Mesenchymal stem cell (in vitro differentiated cells and primary cell): ENCODE measurements at regions not wholly inside any gene's neighbourhood (a gene's known extent, or its start where the extent isn't known, plus 50 kb on each side); places are given as distances from the start of the nearest gene placed in this dataset.

Source experiments
- DNase-seq: peaks from one replicate; pipeline ENCODE4 v3.0.0-alpha.2; 2013
- H2AFZ ChIP-seq: one replicate; pipeline ENCODE4 v1.6.1; 2013; ENCODE audit warnings: low read depth, mild to moderate bottlenecking, control low read depth, inconsistent platforms, low read length, moderate library complexity
- H2AK5ac ChIP-seq: 2 replicates; pipeline ENCODE4 v1.6.1; 2013; ENCODE audit warnings: low read length, moderate library complexity, mild to moderate bottlenecking, inconsistent platforms; ENCODE audit not compliant: severe bottlenecking
- H2BK120ac ChIP-seq: one replicate; pipeline ENCODE4 v1.6.1; 2013; ENCODE audit warnings: low read depth, mild to moderate bottlenecking, inconsistent platforms, low read length, moderate library complexity
- H2BK12ac ChIP-seq, 2 experiments: one replicate each; pipeline ENCODE4 v1.6.1; 2013; ENCODE audit warnings: inconsistent platforms in 2 of 2, low read length in 2 of 2, mild to moderate bottlenecking in 2 of 2, moderate library complexity in 2 of 2, control low read depth in 1 of 2
- H2BK15ac ChIP-seq: one replicate; pipeline ENCODE4 v1.6.1; 2013; ENCODE audit warnings: mild to moderate bottlenecking, low read depth, inconsistent platforms; ENCODE audit not compliant: poor library complexity, severe bottlenecking
- H2BK5ac ChIP-seq: 2 replicates; pipeline ENCODE4 v1.6.1; 2013; ENCODE audit warnings: low read depth, mild to moderate bottlenecking, low read length, control low read depth, inconsistent platforms; ENCODE audit not compliant: poor library complexity, severe bottlenecking
- H3K14ac ChIP-seq, 2 experiments: one replicate each; pipeline ENCODE4 v1.6.1; 2013; ENCODE audit warnings: inconsistent platforms in 2 of 2, low read length in 2 of 2, control low read depth in 1 of 2, mild to moderate bottlenecking in 1 of 2, moderate library complexity in 1 of 2
- H3K18ac ChIP-seq, 2 experiments: one replicate each; pipeline ENCODE4 v1.6.1; 2013; ENCODE audit warnings: inconsistent platforms in 2 of 2, low read length in 2 of 2, control low read depth in 1 of 2, low read depth in 1 of 2, mild to moderate bottlenecking in 1 of 2
- H3K23ac ChIP-seq, 2 experiments: one replicate each; pipeline ENCODE4 v1.6.1; 2013; ENCODE audit warnings: inconsistent platforms in 2 of 2, low read length in 2 of 2, mild to moderate bottlenecking in 2 of 2, moderate library complexity in 2 of 2, control low read depth in 1 of 2
- H3K27ac ChIP-seq: 2 replicates; pipeline ENCODE4 v1.5.1; 2013; ENCODE audit warnings: mild to moderate bottlenecking, moderate library complexity, low read length, control low read depth, inconsistent platforms; ENCODE audit not compliant: poor library complexity, severe bottlenecking
- H3K27me3 ChIP-seq, 2 experiments: 2 replicates each; pipeline versions ENCODE4 v1.6.1 to v1.7.0; 2013; ENCODE audit warnings: low read length in 2 of 2, mild to moderate bottlenecking in 2 of 2, moderate library complexity in 2 of 2, control low read depth in 1 of 2, inconsistent platforms in 1 of 2; ENCODE audit not compliant: control insufficient read depth in 1 of 2, insufficient read depth in 1 of 2
- H3K36me3 ChIP-seq, 2 experiments: 2 replicates each; pipeline versions ENCODE4 v1.6.1 to v1.7.0; 2013; ENCODE audit warnings: low read length in 2 of 2, control low read depth in 1 of 2, inconsistent platforms in 1 of 2, low read depth in 1 of 2, mild to moderate bottlenecking in 1 of 2; ENCODE audit not compliant: insufficient read depth in 2 of 2, control insufficient read depth in 1 of 2
- H3K4ac ChIP-seq, 2 experiments: one replicate each; pipeline ENCODE4 v1.6.1; 2013; ENCODE audit warnings: inconsistent platforms in 2 of 2, low read length in 2 of 2, mild to moderate bottlenecking in 2 of 2, moderate library complexity in 2 of 2, control low read depth in 1 of 2, low read depth in 1 of 2
- H3K4me1 ChIP-seq: 2 replicates; pipeline ENCODE4 v1.6.1; 2013; ENCODE audit warnings: low read depth, low read length, control low read depth; ENCODE audit not compliant: control insufficient read depth, insufficient read depth
- H3K4me2 ChIP-seq: 2 replicates; pipeline ENCODE4 v1.6.1; 2013; ENCODE audit warnings: low read length, mild to moderate bottlenecking, inconsistent platforms; ENCODE audit not compliant: poor library complexity, severe bottlenecking
- H3K4me3 ChIP-seq, 2 experiments: 2 replicates each; pipeline versions ENCODE4 v1.5.1 to v1.7.0; 2013; ENCODE audit warnings: low read length in 2 of 2, mild to moderate bottlenecking in 2 of 2, control low read depth in 1 of 2, low read depth in 1 of 2; ENCODE audit not compliant: insufficient read depth in 1 of 2
- H3K79me1 ChIP-seq: replicated peaks from 2 replicates; pipeline ENCODE4 v1.6.1; 2013; ENCODE audit warnings: mild to moderate bottlenecking, control low read depth, low read length, inconsistent platforms; ENCODE audit not compliant: poor library complexity, severe bottlenecking
- H3K9ac ChIP-seq: 2 replicates; pipeline ENCODE4 v1.7.0; 2013; ENCODE audit warnings: mild to moderate bottlenecking, low read length, moderate library complexity
- H3K9me3 ChIP-seq: 2 replicates; pipeline ENCODE4 v1.7.0; 2013; ENCODE audit warnings: mild to moderate bottlenecking, low read length; ENCODE audit not compliant: control insufficient read depth
- H4K8ac ChIP-seq: one replicate; pipeline ENCODE4 v1.6.1; 2013; ENCODE audit warnings: inconsistent platforms, mild to moderate bottlenecking, low read length, moderate library complexity
- H4K91ac ChIP-seq: one replicate; pipeline ENCODE4 v1.6.1; 2013; ENCODE audit warnings: mild to moderate bottlenecking, low read length, inconsistent platforms
- WGBS: methylation state at CpG from one replicate; pipeline ENCODE4 v1.1.7; 2013; ENCODE audit warnings: mixed read lengths; 5-methylcytosine and 5-hydroxymethylcytosine counted together

- H3K27ac ChIP-seq, result no peak overlapping the region
- DNase-seq, result no peak
- WGBS, result 100% methylated on average over 2 of the region's 2 CpGs
Measured at GRCh38 chr10:3944591-3944990, 159.6 kb upstream of the KLF6 start.

GRCh38 chr10:3943695-3944257 is 158.8 kb upstream of the KLF6 start:
- peak overlapping the region in 1 of 2 experiments; percentile 84 for H3K23ac ChIP-seq
- H2BK12ac ChIP-seq, result peak overlapping the region in 1 of 2 experiments; percentile 98
- H2AFZ ChIP-seq, result peak overlapping the region; percentile 8
- H3K27ac ChIP-seq, result no peak overlapping the region
- H3K79me1 ChIP-seq, result no peaks in the 10 kb centered on the region
- H3K27me3 ChIP-seq, result no peaks in the 10 kb centered on the region
- no peak overlapping the region for H2AK5ac ChIP-seq
- peak overlapping the region in 1 of 2 experiments; percentile 52 for H3K4me3 ChIP-seq
- H3K9ac ChIP-seq, result peak overlapping the region; percentile 81
- DNase-seq, result no peak
- H2BK120ac ChIP-seq, result no peak overlapping the region
- H4K8ac ChIP-seq, result no peak overlapping the region
- peak overlapping the region in 1 of 2 experiments; percentile 68 for H3K18ac ChIP-seq
- H3K4me2 ChIP-seq, result no peak overlapping the region
- no peak overlapping the region for H2BK5ac ChIP-seq
- peak overlapping the region; percentile 3 for H4K91ac ChIP-seq
- peak overlapping the region in 1 of 2 experiments; percentile 69 for H3K14ac ChIP-seq
- WGBS, result 100% methylated on average over 2 of the region's 3 CpGs
- H3K4ac ChIP-seq, result no peak overlapping the region
- H3K36me3 ChIP-seq, result no peaks in the 10 kb centered on the region
- peaks cover 2% of the 10 kb centered on the region for H3K4me1 ChIP-seq
- H2BK15ac ChIP-seq, result no peak overlapping the region
- H3K9me3 ChIP-seq, result no peaks in the 10 kb centered on the region

More at GRCh38 chr10:3944591-3944990, 159.6 kb upstream of the KLF6 start:
- Histone ChIP-seq H2BK120ac (peak overlapping the region; percentile 36), H2BK5ac (no peak overlapping the region), H3K79me1 (no peaks in the 10 kb centered on the region), H2AFZ (no peak overlapping the region), H3K4ac (no peak overlapping the region), H4K91ac (no peak overlapping the region), H2BK15ac (no peak overlapping the region), H3K9me3 (no peaks in the 10 kb centered on the region), H3K4me1 (peaks cover 4% of the 10 kb centered on the region), H3K14ac (no peak overlapping the region), H2AK5ac (no peak overlapping the region), H3K9ac (no peak overlapping the region), H3K27me3 (no peaks in the 10 kb centered on the region), H3K4me2 (no peak overlapping the region), H3K18ac (no peak overlapping the region), H2BK12ac (peak overlapping the region in 1 of 2 experiments; percentile 3), H3K4me3 (no peak overlapping the region), H3K23ac (no peak overlapping the region), H3K36me3 (no peaks in the 10 kb centered on the region), H4K8ac (peak overlapping the region; percentile 61)

GRCh38 chr10:3942937-3943489 is 158.0 kb upstream of the KLF6 start:
- H2BK120ac ChIP-seq, result no peak overlapping the region
- WGBS, result 82% methylated on average over 9 of the region's 9 CpGs
- no peak overlapping the region for H2BK5ac ChIP-seq
- no peaks in the 10 kb centered on the region for H3K27me3 ChIP-seq
- no peak for DNase-seq
- peaks cover 1% of the 10 kb centered on the region for H3K4me1 ChIP-seq
- H2AFZ ChIP-seq, result no peak overlapping the region
- H3K27ac ChIP-seq, result no peak overlapping the region
- no peak overlapping the region for H3K4me2 ChIP-seq
- H3K4ac ChIP-seq, result peak overlapping the region in 1 of 2 experiments; percentile 47
- H2BK15ac ChIP-seq, result no peak overlapping the region
- H3K4me3 ChIP-seq, result peak overlapping the region in 1 of 2 experiments; percentile 52
- H3K23ac ChIP-seq, result no peak overlapping the region
- H4K91ac ChIP-seq, result no peak overlapping the region
- no peak overlapping the region for H2AK5ac ChIP-seq
- H3K79me1 ChIP-seq, result no peaks in the 10 kb centered on the region
- H4K8ac ChIP-seq, result peak overlapping the region; percentile 29
- H3K18ac ChIP-seq, result peak overlapping the region; percentile 6 to 81
- peak overlapping the region in 1 of 2 experiments; percentile 18 for H3K14ac ChIP-seq
- peak overlapping the region in 1 of 2 experiments; percentile 80 for H2BK12ac ChIP-seq
- no peaks in the 10 kb centered on the region for H3K9me3 ChIP-seq
- peak overlapping the region; percentile 81 for H3K9ac ChIP-seq
- H3K36me3 ChIP-seq, result no peaks in the 10 kb centered on the region

GRCh38 chr10:3941676-3942075 is 156.7 kb upstream of the KLF6 start:
- Histone ChIP-seq H4K91ac (no peak overlapping the region), H3K27me3 (no peaks in the 10 kb centered on the region), H3K14ac (peak overlapping the region in 1 of 2 experiments; percentile 35), H3K4me3 (no peak overlapping the region), H3K4me1 (peaks cover 1% of the 10 kb centered on the region), H3K4ac (no peak overlapping the region), H2BK12ac (no peak overlapping the region), H2BK15ac (no peak overlapping the region), H2BK120ac (no peak overlapping the region), H2AFZ (no peak overlapping the region), H3K18ac (no peak overlapping the region), H3K79me1 (no peaks in the 10 kb centered on the region), H3K9ac (no peak overlapping the region), H3K4me2 (no peak overlapping the region), H3K9me3 (no peaks in the 10 kb centered on the region), H4K8ac (no peak overlapping the region), H3K23ac (no peak overlapping the region), H3K27ac (no peak overlapping the region), H2AK5ac (no peak overlapping the region), H3K36me3 (no peaks in the 10 kb centered on the region), H2BK5ac (no peak overlapping the region)
- no peak for DNase-seq
- WGBS, result 95% methylated on average over 11 of the region's 12 CpGs
